Loucy (cell line): ENCODE measurements at regions not wholly inside any gene's neighbourhood (a gene's known extent, or its start where the extent isn't known, plus 50 kb on each side); places are given as distances from the start of the nearest gene placed in this dataset.

Source experiments
- H2AFZ ChIP-seq: fragments of 200-600 bp; sonication (generic); 2 replicates; pipeline ENCODE4 v1.6.0; 2016; ENCODE audit warnings: antibody characterized with exemption, mild to moderate bottlenecking, low read length, moderate library complexity
- H3F3A ChIP-seq: fragments of 200-600 bp; 2 replicates; pipeline ENCODE4 v1.6.0; 2016; ENCODE audit warnings: antibody characterized with exemption, low read depth, mild to moderate bottlenecking
- H3K27me3 ChIP-seq: fragments of 200-600 bp; sonication (generic); 2 replicates; pipeline ENCODE4 v1.6.1; 2014; ENCODE audit warnings: low read length, mild to moderate bottlenecking; ENCODE audit not compliant: insufficient read depth, poor library complexity, severe bottlenecking
- H3K36me3 ChIP-seq: fragments of 200-600 bp; sonication (generic); 2 replicates; pipeline ENCODE4 v1.6.1; 2016; ENCODE audit warnings: low read length; ENCODE audit not compliant: insufficient read depth
- H3K4me1 ChIP-seq: fragments of 200-600 bp; sonication (generic); 2 replicates; pipeline ENCODE4 v1.5.1; 2014; ENCODE audit warnings: low read length, mild to moderate bottlenecking; ENCODE audit not compliant: insufficient read depth, poor library complexity, severe bottlenecking
- H3K4me2 ChIP-seq: fragments of 200-600 bp; sonication (generic); 2 replicates; pipeline ENCODE4 v1.6.0; 2014; ENCODE audit warnings: antibody characterized with exemption, low read length, low read depth, mild to moderate bottlenecking; ENCODE audit not compliant: poor library complexity, severe bottlenecking
- H3K4me3 ChIP-seq: fragments of 200-600 bp; sonication (generic); 2 replicates; pipeline ENCODE4 v1.5.1; 2014; ENCODE audit warnings: low read length, mild to moderate bottlenecking, mixed read lengths; ENCODE audit not compliant: poor library complexity, severe bottlenecking
- H3K79me2 ChIP-seq: fragments of 200-600 bp; sonication (generic); 2 replicates; pipeline ENCODE4 v1.6.1; 2014; ENCODE audit warnings: low read length; ENCODE audit not compliant: insufficient read depth
- H3K9ac ChIP-seq: fragments of 200-600 bp; sonication (generic); 2 replicates; pipeline ENCODE4 v1.6.0; 2014; ENCODE audit warnings: mild to moderate bottlenecking, low read depth, low read length, moderate library complexity; ENCODE audit not compliant: poor library complexity, severe bottlenecking
- H3K9me2 ChIP-seq: fragments of 200-600 bp; sonication (generic); replicated peaks from 2 replicates; pipeline ENCODE4 v1.6.1; 2016; ENCODE audit warnings: low read depth, low read length, mixed read lengths
- H3K9me3 ChIP-seq: fragments of 200-600 bp; sonication (generic); 2 replicates; pipeline ENCODE4 v1.6.1; 2014; ENCODE audit warnings: mild to moderate bottlenecking, antibody characterized with exemption, low read length, low read depth; ENCODE audit not compliant: insufficient read depth
- H4K20me1 ChIP-seq: fragments of 200-600 bp; sonication (generic); 2 replicates; pipeline ENCODE4 v1.6.0; 2014; ENCODE audit warnings: antibody characterized with exemption, low read length, mild to moderate bottlenecking; ENCODE audit not compliant: insufficient read depth, poor library complexity, severe bottlenecking
- EZH2phosphoT487 ChIP-seq: fragments of 200-600 bp; IDR thresholded peaks from 2 replicates; pipeline ENCODE4 v1.6.1; 2018; ENCODE audit warnings: antibody characterized with exemption, mild to moderate bottlenecking, moderate library complexity, borderline replicate concordance
- TF ChIP-seq, protein P1 (sequence below): fragments of 200-600 bp; sonication (generic); conservative IDR thresholded peaks from 2 replicates; pipeline ENCODE4 v1.5.1; 2014; ENCODE audit warnings: mild to moderate bottlenecking, antibody characterized with exemption, low read length

DNA sequence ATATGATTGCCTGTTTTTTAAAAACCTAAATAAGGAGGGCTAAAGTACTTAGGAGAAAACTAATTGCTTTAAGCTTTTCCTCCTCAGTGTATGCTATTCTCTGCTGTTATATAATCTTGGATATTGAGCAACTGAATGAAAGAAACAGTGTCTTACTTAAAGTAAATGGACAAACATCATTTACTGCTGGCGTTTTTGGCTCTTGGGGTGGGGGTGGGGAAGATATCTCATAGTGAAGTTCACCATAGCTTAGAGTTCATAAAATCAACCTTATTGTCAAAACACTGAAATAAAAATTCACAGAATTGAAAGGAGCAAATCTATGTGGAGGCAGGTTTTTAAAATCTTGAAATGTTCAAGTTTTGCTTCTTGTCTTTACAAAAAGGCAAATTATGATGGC, 256.4 kb upstream of the SOX2 start:
- H3K36me3 ChIP-seq, result no peaks in the 10 kb centered on the region
- no peaks in the 10 kb centered on the region for H3K79me2 ChIP-seq
- no peak overlapping the region for H2AFZ ChIP-seq
- no peaks in the 10 kb centered on the region for H3K27me3 ChIP-seq
- no peak for TF ChIP-seq EZH2phosphoT487
- TF ChIP-seq, protein P1, sequence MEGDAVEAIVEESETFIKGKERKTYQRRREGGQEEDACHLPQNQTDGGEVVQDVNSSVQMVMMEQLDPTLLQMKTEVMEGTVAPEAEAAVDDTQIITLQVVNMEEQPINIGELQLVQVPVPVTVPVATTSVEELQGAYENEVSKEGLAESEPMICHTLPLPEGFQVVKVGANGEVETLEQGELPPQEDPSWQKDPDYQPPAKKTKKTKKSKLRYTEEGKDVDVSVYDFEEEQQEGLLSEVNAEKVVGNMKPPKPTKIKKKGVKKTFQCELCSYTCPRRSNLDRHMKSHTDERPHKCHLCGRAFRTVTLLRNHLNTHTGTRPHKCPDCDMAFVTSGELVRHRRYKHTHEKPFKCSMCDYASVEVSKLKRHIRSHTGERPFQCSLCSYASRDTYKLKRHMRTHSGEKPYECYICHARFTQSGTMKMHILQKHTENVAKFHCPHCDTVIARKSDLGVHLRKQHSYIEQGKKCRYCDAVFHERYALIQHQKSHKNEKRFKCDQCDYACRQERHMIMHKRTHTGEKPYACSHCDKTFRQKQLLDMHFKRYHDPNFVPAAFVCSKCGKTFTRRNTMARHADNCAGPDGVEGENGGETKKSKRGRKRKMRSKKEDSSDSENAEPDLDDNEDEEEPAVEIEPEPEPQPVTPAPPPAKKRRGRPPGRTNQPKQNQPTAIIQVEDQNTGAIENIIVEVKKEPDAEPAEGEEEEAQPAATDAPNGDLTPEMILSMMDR, result no peak
- no peak overlapping the region for H3K9ac ChIP-seq
- no peaks in the 10 kb centered on the region for H4K20me1 ChIP-seq
- H3K9me2 ChIP-seq, result 0 out of 2 replicates have a peak, but pooled peaks cover 4% of the 10 kb centered on the region
- no peaks in the 10 kb centered on the region for H3K4me1 ChIP-seq
- no peak overlapping the region for H3K4me3 ChIP-seq
- H3F3A ChIP-seq, result no peaks in the 10 kb centered on the region
- H3K9me3 ChIP-seq, result no peaks in the 10 kb centered on the region
- H3K4me2 ChIP-seq, result no peak overlapping the region

DNA sequence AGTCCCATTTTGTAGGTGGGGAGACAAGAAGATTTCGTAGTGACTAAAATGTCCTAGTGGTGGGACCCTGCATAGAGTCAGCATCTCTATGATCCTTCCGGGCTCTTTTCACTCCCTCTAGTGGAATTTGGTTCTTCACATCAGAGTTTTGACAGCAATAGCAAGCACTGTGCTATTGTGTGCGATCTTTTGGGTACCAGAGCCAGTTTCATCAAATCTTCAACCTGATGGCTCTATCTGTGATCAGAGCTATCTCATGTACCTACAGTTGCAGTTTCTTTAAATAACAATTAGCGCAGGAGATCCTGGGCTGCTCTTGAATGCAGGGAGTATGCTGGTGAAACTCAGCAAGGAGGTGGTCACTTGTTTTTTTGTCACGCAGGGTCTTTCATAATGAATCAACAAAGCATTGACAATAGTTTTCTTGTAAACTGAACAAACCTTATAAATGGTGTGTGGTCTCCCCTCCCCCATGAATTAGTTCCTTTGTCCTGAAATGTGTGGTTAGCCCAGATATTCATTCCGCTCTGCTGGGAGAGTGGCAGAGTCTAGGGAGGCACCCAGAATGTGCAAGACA, 257.2 kb upstream of the SOX2 start:
- no peaks in the 10 kb centered on the region for H3K36me3 ChIP-seq
- TF ChIP-seq EZH2phosphoT487, result no peak
- TF ChIP-seq, protein P1, result no peak
- H3K27me3 ChIP-seq, result no peaks in the 10 kb centered on the region
- 0 out of 2 replicates have a peak, but pooled peaks cover 4% of the 10 kb centered on the region for H3K9me2 ChIP-seq
- H3F3A ChIP-seq, result no peaks in the 10 kb centered on the region
- no peaks in the 10 kb centered on the region for H3K79me2 ChIP-seq
- no peaks in the 10 kb centered on the region for H4K20me1 ChIP-seq
- no peak overlapping the region for H3K9ac ChIP-seq
- no peaks in the 10 kb centered on the region for H3K9me3 ChIP-seq
- H3K4me2 ChIP-seq, result no peak overlapping the region
- no peak overlapping the region for H2AFZ ChIP-seq
- no peak overlapping the region for H3K4me3 ChIP-seq
- no peaks in the 10 kb centered on the region for H3K4me1 ChIP-seq

DNA sequence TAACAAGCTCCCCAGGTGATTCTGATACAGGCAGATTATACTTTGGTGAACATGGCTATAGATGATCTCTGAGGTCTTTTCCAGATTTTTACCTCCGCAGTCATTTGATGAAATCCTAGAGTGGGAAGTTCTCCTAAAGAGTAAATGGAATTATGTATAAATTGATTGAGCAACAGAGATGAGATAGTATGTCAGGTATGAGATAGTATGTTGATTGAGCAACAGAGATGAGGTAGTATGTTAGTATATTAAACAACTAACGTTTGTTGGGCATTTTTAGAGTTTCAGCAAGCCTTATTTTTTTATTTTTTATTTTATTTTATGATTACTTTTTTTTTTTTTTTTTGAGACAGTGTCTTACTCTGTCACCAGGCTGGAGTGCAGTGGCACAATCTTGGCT, 265.0 kb upstream of the SOX2 start:
- Histone ChIP-seq H3K9me3 (no peaks in the 10 kb centered on the region), H3K9ac (no peak overlapping the region), H3K9me2 (no peaks in the 10 kb centered on the region), H3K4me3 (no peak overlapping the region), H3K36me3 (no peaks in the 10 kb centered on the region), H3K79me2 (no peaks in the 10 kb centered on the region), H3K4me2 (no peak overlapping the region), H4K20me1 (no peaks in the 10 kb centered on the region), H2AFZ (no peak overlapping the region), H3K4me1 (no peaks in the 10 kb centered on the region), H3F3A (no peaks in the 10 kb centered on the region), H3K27me3 (no peaks in the 10 kb centered on the region)
- TF ChIP-seq EZH2phosphoT487, result no peak
- TF ChIP-seq, protein P1, result no peak
